Islet precursor cell (in vitro differentiated cells): ENCODE measurements at regions not wholly inside any gene's neighbourhood (a gene's known extent, or its start where the extent isn't known, plus 50 kb on each side); places are given as distances from the start of the nearest gene placed in this dataset.
"Not testable (repeated sequence)": the region's sequence is repeated elsewhere in the genome, so short reads cannot be mapped to it uniquely, and the experiment has no call there.

ENCODE experiments used
- DNase-seq: peaks from one replicate; pipeline ENCODE4 v3.0.0-alpha.2; 2018

- DNase-seq = not testable (repeated sequence)
Measured at GRCh38 chr21:9950363-9950762, 571.0 kb upstream of the TPTE start.

GRCh38 chr21:9958791-9959190 lies 562.6 kb upstream of the TPTE start:
- DNase-seq = not testable (repeated sequence)

- DNase-seq = not testable (repeated sequence)
Measured at GRCh38 chr21:9959220-9959964, 562.0 kb upstream of the TPTE start.

- DNase-seq = not testable (repeated sequence)
Measured at GRCh38 chr21:9969399-9969798, 552.0 kb upstream of the TPTE start.

- DNase-seq = not testable (repeated sequence)
Measured at GRCh38 chr21:9972018-9972417, 549.4 kb upstream of the TPTE start.

GRCh38 chr21:9978371-9978770 lies 543.0 kb upstream of the TPTE start:
- DNase-seq = not testable (repeated sequence)

- DNase-seq = not testable (repeated sequence)
Measured at GRCh38 chr21:9997507-9997906, 523.9 kb upstream of the TPTE start.

- not testable (repeated sequence) for DNase-seq
Measured at GRCh38 chr21:10002762-10003313, 518.5 kb upstream of the TPTE start.

GRCh38 chr21:10005791-10006190 lies 515.6 kb upstream of the TPTE start:
- not testable (repeated sequence) for DNase-seq

- DNase-seq = not testable (repeated sequence)
Measured at GRCh38 chr21:10016991-10017390, 504.4 kb upstream of the TPTE start.

GRCh38 chr21:10017757-10018156 lies 503.6 kb upstream of the TPTE start:
- DNase-seq = not testable (repeated sequence)

- not testable (repeated sequence) for DNase-seq
Measured at GRCh38 chr21:10021462-10021861, 499.9 kb upstream of the TPTE start.

- not testable (repeated sequence) for DNase-seq
Measured at GRCh38 chr21:10022745-10023144, 498.6 kb upstream of the TPTE start.
